ENCODE measurements at regions not wholly inside any gene's neighbourhood (a gene's known extent, or its start where the extent isn't known, plus 50 kb on each side); places are given as distances from the start of the nearest gene placed in this dataset.
"Not testable (repeated sequence)": the region's sequence is repeated elsewhere in the genome, so short reads cannot be mapped to it uniquely, and the experiment has no call there.

DNA sequence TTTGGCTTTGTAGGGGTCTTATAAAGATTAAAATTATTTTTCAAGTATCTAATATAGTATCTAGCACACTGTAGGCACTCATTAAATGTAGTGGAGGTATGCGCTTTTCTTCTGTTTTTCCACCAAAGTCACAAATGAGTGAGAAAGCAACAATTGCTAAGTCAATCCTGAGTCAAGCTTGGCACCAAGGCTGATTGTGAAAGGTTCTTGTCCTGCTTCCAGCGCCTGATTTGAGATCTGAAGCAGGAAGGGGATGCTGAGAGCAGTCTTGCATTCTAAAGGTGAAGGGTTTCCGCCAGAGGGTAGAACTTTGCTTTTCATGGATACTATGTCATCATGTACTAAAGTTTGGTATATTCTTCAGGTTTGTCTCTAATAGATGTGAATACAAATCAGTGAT lies 64.9 kb upstream of the DAAM1 start:
- Histone ChIP-seq H3K4me3 (no peak overlapping the region), H3K27ac (no peak overlapping the region)

GRCh38 chr14:59123975-59124374 lies 64.5 kb upstream of the DAAM1 start:
- no peak overlapping the region for H3K4me3 ChIP-seq
- no peak overlapping the region for H3K27ac ChIP-seq

- H3K27ac ChIP-seq, result no peak overlapping the region
- no peak overlapping the region for H3K4me3 ChIP-seq
Observed at GRCh38 chr14:59125156-59125555, 63.3 kb upstream of the DAAM1 start.

DNA sequence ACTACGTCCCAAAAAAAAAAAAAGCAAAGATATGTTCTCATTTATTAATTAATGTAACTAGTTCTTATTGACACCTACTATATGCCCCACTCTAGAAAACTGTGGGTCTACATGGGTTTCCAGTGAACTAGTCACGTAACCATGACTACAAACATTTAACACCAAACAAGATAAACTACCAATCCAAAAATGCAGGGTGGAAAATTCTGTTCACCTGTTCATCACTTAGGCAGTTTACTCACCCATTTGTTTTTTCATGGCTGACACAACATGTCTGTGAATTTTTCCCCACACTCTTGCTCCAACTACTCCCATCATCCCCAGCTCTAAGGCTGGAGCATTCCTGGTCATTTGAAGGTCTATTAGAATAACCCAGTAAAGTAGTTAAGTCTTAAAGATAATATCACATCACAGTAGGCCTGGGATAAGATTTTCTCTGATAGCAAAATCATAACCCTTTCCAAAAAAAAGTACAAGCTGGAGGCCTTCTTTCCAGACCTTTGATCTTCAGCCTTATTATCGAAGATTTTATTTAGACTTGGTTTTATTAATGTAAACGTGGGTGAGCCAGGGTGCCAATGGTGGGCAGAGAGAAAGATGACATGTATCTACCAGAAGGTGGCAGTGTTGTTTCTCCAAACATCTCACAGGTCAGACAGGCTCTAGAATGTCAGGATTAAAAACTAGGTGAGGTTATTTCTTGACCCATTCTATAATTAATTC lies 61.6 kb upstream of the DAAM1 start:
- no peak overlapping the region for H3K27ac ChIP-seq
- H3K4me3 ChIP-seq, result no peak overlapping the region

GRCh38 chr14:59127437-59127732 lies 61.1 kb upstream of the DAAM1 start:
- H3K27ac ChIP-seq, result no peak overlapping the region
- H3K4me3 ChIP-seq, result no peak overlapping the region

GRCh38 chr14:59130462-59130861 lies 58.0 kb upstream of the DAAM1 start:
- Histone ChIP-seq H3K27ac (no peak overlapping the region), H3K4me3 (no peak overlapping the region)

GRCh38 chr14:59131938-59132795 lies 56.3 kb upstream of the DAAM1 start:
- H3K27ac ChIP-seq, result no peak overlapping the region

GRCh38 chr14:59132796-59133494 lies 55.5 kb upstream of the DAAM1 start:
- no peak overlapping the region for H3K27ac ChIP-seq
- H3K4me3 ChIP-seq, result no peak overlapping the region

More at GRCh38 chr14:59131938-59132795, 56.3 kb upstream of the DAAM1 start:
- no peak overlapping the region for H3K4me3 ChIP-seq

- no peak overlapping the region for H3K4me3 ChIP-seq
- no peak overlapping the region for H3K27ac ChIP-seq
Observed at GRCh38 chr14:59133709-59134108, 54.8 kb upstream of the DAAM1 start.

- Histone ChIP-seq H3K4me3 (no peak overlapping the region), H3K27ac (no peak overlapping the region)
Observed at GRCh38 chr14:59134307-59134706, 54.2 kb upstream of the DAAM1 start.

- Histone ChIP-seq H3K4me3 (no peak overlapping the region), H3K27ac (no peak overlapping the region)
Observed at GRCh38 chr14:59137256-59137655, 51.2 kb upstream of the DAAM1 start.

- H3K4me3 ChIP-seq, result not testable (repeated sequence)
Observed at GRCh38 chr14:59138576-59138975, 49.9 kb upstream of the DAAM1 start.

More at GRCh38 chr14:59138576-59138975, 49.9 kb upstream of the DAAM1 start:
- not testable (repeated sequence) for H3K27ac ChIP-seq
